NCI-H1694 (cell line): ENCODE measurements at regions not wholly inside any gene's neighbourhood (a gene's known extent, or its start where the extent isn't known, plus 50 kb on each side); places are given as distances from the start of the nearest gene placed in this dataset.

Experiments used
- DNase-seq: peaks from one replicate; lab custom pipeline; 2025; lab: John Stamatoyannopoulos, UW

- DNase-seq = no peak
These were observed 438.0 kb downstream of the DTHD1 start for GRCh38 chr4:36719425-36719824.

GRCh38 chr4:36722986-36723385 is 441.6 kb downstream of the DTHD1 start:
- DNase-seq = no peak

- DNase-seq = no peak
These were observed 452.9 kb downstream of the DTHD1 start for GRCh38 chr4:36734334-36734733.

- DNase-seq = no peak
These were observed 456.3 kb downstream of the DTHD1 start for GRCh38 chr4:36737691-36738090.

GRCh38 chr4:36740796-36741310 is 459.4 kb downstream of the DTHD1 start:
- peak; percentile 30 for DNase-seq

- no peak for DNase-seq
These were observed 466.1 kb downstream of the DTHD1 start for GRCh38 chr4:36747277-36748129.

GRCh38 chr4:36753048-36753447 is 471.6 kb downstream of the DTHD1 start:
- DNase-seq = no peak

- no peak for DNase-seq
These were observed 476.3 kb downstream of the DTHD1 start for GRCh38 chr4:36757580-36758311.

GRCh38 chr4:36758312-36759178 is 477.1 kb downstream of the DTHD1 start:
- no peak for DNase-seq

- no peak for DNase-seq
These were observed 480.2 kb downstream of the DTHD1 start for GRCh38 chr4:36761607-36762006.

GRCh38 chr4:36763814-36764213 is 480.7 kb upstream of the NWD2 start:
- DNase-seq = no peak

- DNase-seq = no peak
These were observed 476.9 kb upstream of the NWD2 start for GRCh38 chr4:36767596-36767995.

- no peak for DNase-seq
These were observed 473.0 kb upstream of the NWD2 start for GRCh38 chr4:36771411-36772153.

- DNase-seq = no peak
These were observed 472.4 kb upstream of the NWD2 start for GRCh38 chr4:36772154-36772516.

GRCh38 chr4:36773467-36773866 is 471.1 kb upstream of the NWD2 start:
- DNase-seq = no peak

GRCh38 chr4:36775544-36775943 is 469.0 kb upstream of the NWD2 start:
- DNase-seq = no peak

GRCh38 chr4:36779601-36780000 is 464.9 kb upstream of the NWD2 start:
- no peak for DNase-seq

- DNase-seq = no peak
These were observed 458.6 kb upstream of the NWD2 start for GRCh38 chr4:36785973-36786372.

GRCh38 chr4:36786519-36786918 is 458.0 kb upstream of the NWD2 start:
- DNase-seq = no peak

GRCh38 chr4:36794716-36795115 is 449.8 kb upstream of the NWD2 start:
- no peak for DNase-seq

- no peak for DNase-seq
These were observed 432.4 kb upstream of the NWD2 start for GRCh38 chr4:36812149-36812548.

- DNase-seq = no peak
These were observed 429.0 kb upstream of the NWD2 start for GRCh38 chr4:36815536-36815935.
